ENCODE measurements at regions not wholly inside any gene's neighbourhood (a gene's known extent, or its start where the extent isn't known, plus 50 kb on each side); places are given as distances from the start of the nearest gene placed in this dataset.
A peak's percentile ranks its signal among the peaks of the same experiment; 100 is the strongest.

DNA sequence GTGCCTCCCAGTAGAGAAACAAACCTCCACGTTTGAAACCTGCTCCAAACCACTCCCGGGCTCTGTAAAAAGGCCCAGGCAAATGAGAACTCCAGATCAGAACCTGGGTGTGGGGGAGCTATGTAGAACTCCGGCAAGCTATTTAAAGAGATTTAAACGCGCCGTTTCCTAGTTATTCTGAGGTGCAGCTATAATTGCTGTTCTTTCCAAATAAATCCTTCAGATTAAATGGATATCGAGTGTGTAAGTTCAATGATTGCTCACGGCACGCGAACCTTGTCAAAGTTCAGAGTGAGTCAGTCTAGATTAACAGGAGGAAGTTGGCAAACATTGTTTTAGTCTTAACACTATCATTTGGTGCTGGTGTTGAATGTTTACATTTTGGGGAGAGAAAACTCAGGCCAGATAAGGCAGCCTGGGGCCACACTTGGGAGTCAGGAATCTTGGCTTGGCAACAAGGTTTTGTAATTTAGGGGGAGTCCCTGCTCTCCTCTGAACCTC lies 92.9 kb upstream of the SALL1 start (continued):
- TF ChIP-seq ZBTB8A (CRISPR knock-in tag; IDR thresholded peaks at IDR 0.05; ENCODE audit: borderline replicate concordance, low read depth) (no peak), ZNF749 (CRISPR knock-in tag; IDR thresholded peaks at IDR 0.05; ENCODE audit: borderline replicate concordance) (no peak), HNRNPLL (IDR thresholded peaks at IDR 0.05; ENCODE audit: low read depth, low read length, poor library complexity, severe bottlenecking) (no peak), PAWR (CRISPR knock-in tag; IDR thresholded peaks at IDR 0.05; ENCODE audit: borderline replicate concordance) (no peak), ZNF670 (CRISPR knock-in tag; IDR thresholded peaks at IDR 0.05; ENCODE audit: borderline replicate concordance) (0 out of 2 replicates have a peak, but pooled peaks have one; percentile 64), SMAD3 (CRISPR knock-in tag; IDR thresholded peaks at IDR 0.05) (no peak), HNF4G (IDR thresholded peaks at IDR 0.05; ENCODE audit: borderline replicate concordance, low read depth, low read length) (peak; percentile 67; the same call in 1 of the 2 replicates), HNF4G (CRISPR knock-in tag; IDR thresholded peaks at IDR 0.05; ENCODE audit: borderline replicate concordance, low read depth) (no peak), MIXL1 (CRISPR knock-in tag; IDR thresholded peaks at IDR 0.05) (peak; percentile 87), NBN (conservative IDR thresholded peaks at IDR 0.05) (no peak), MEIS1 (CRISPR knock-in tag; IDR thresholded peaks at IDR 0.05; ENCODE audit: borderline replicate concordance) (no peak; the same call in 1 of the 2 replicates), NONO (IDR thresholded peaks at IDR 0.05) (no peak), NONO (CRISPR knock-in tag; conservative IDR thresholded peaks at IDR 0.05) (no peak), ZBTB20 (CRISPR knock-in tag; IDR thresholded peaks at IDR 0.05; ENCODE audit: borderline replicate concordance, low read depth) (peak; percentile 85; the same call in 1 of the 2 replicates), TCF7 (IDR thresholded peaks at IDR 0.05; ENCODE audit: low read depth) (peak; percentile 68), ATAD3A (CRISPR knock-in tag; IDR thresholded peaks at IDR 0.05) (no peak), ZC3H4 (CRISPR knock-in tag; IDR thresholded peaks at IDR 0.05; ENCODE audit: borderline replicate concordance) (no peak), ZSCAN21 (CRISPR knock-in tag; IDR thresholded peaks at IDR 0.05; ENCODE audit: borderline replicate concordance) (no peak), ZNF446 (CRISPR knock-in tag; IDR thresholded peaks at IDR 0.05) (no peak), ZNF883 (CRISPR knock-in tag; IDR thresholded peaks at IDR 0.05; ENCODE audit: not compliant biosample characterization) (peak; percentile 35), ZNF558 (CRISPR knock-in tag; IDR thresholded peaks at IDR 0.05; ENCODE audit: borderline replicate concordance) (no peak), MAFF (IDR thresholded peaks at IDR 0.05; ENCODE audit: low read depth, low read length) (no peak), EEA1 (CRISPR knock-in tag; IDR thresholded peaks at IDR 0.05; ENCODE audit: borderline replicate concordance) (no peak), REPIN1 (CRISPR knock-in tag; IDR thresholded peaks at IDR 0.05; ENCODE audit: borderline replicate concordance, low read depth) (no peak), FOXK2 (IDR thresholded peaks at IDR 0.05) (no peak)
- TF ChIP-seq, protein P1, sequence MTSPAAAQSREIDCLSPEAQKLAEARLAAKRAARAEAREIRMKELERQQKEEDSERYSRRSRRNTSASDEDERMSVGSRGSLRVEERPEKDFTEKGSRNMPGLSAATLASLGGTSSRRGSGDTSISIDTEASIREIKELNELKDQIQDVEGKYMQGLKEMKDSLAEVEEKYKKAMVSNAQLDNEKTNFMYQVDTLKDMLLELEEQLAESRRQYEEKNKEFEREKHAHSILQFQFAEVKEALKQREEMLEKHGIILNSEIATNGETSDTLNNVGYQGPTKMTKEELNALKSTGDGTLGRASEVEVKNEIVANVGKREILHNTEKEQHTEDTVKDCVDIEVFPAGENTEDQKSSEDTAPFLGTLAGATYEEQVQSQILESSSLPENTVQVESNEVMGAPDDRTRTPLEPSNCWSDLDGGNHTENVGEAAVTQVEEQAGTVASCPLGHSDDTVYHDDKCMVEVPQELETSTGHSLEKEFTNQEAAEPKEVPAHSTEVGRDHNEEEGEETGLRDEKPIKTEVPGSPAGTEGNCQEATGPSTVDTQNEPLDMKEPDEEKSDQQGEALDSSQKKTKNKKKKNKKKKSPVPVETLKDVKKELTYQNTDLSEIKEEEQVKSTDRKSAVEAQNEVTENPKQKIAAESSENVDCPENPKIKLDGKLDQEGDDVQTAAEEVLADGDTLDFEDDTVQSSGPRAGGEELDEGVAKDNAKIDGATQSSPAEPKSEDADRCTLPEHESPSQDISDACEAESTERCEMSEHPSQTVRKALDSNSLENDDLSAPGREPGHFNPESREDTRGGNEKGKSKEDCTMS (CRISPR knock-in tag; conservative IDR thresholded peaks at IDR 0.05) = no peak
- TF ChIP-seq, protein P2, sequence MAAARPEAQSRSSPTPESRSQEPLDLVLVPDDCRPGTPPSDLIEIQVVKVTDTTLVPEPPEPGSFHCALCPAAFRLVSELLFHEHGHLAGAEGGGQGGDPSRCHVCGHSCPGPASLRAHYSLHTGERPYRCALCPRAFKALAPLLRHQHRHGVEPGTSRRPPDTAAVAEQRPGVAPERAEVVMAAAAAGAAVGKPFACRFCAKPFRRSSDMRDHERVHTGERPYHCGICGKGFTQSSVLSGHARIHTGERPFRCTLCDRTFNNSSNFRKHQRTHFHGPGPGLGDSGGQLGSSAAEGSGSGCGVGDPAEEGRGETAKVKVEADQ (CRISPR knock-in tag; IDR thresholded peaks at IDR 0.05; ENCODE audit: borderline replicate concordance) = no peak
